GM20431 (cell line): ENCODE measurements at regions not wholly inside any gene's neighbourhood (a gene's known extent, or its start where the extent isn't known, plus 50 kb on each side); places are given as distances from the start of the nearest gene placed in this dataset.

Experiments used
- in situ Hi-C: fragments of 300-500 bp; cut with MseI, MboI; formaldehyde crosslinking; loops from one replicate; pipeline ENCODE4 v1.15.0; 2020; ENCODE audit warnings: low sequenced_read_pairs; ENCODE audit not compliant: unreplicated experiment

GRCh38 chr20:6942266-6942665 lies 174.8 kb downstream of the BMP2 start:
- in situ Hi-C loops: no loop called here

GRCh38 chr20:6944292-6944691 lies 176.8 kb downstream of the BMP2 start:
- in situ Hi-C loops: no loop called here

- in situ Hi-C loops: no loop called here
Measured at GRCh38 chr20:6953611-6954010, 186.1 kb downstream of the BMP2 start.

DNA sequence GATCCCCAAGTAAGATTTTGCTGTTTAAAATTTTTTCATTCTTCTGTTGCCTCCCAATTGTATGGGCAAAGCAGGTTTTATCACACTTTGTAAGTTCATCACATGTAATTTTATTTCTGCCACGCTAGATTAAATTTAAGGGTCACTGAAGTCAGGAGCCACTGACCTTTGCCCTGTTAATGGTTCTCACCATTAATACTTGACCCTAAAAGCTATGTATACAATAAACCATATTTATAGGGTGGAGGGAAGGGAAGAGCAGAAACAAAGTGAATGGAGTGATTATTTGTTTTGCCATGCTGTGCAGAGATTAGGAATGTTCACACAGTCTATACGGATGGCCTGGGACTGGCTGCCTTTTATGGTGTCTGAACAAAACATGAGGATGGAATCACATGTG lies 186.7 kb downstream of the BMP2 start:
- in situ Hi-C loops: no loop called here

GRCh38 chr20:6956056-6956455 lies 188.6 kb downstream of the BMP2 start:
- in situ Hi-C loops: no loop called here

- in situ Hi-C loops: no loop called here
Measured at GRCh38 chr20:6956574-6956973, 189.1 kb downstream of the BMP2 start.

GRCh38 chr20:6959900-6960312 lies 192.4 kb downstream of the BMP2 start:
- in situ Hi-C loops: no loop called here

DNA sequence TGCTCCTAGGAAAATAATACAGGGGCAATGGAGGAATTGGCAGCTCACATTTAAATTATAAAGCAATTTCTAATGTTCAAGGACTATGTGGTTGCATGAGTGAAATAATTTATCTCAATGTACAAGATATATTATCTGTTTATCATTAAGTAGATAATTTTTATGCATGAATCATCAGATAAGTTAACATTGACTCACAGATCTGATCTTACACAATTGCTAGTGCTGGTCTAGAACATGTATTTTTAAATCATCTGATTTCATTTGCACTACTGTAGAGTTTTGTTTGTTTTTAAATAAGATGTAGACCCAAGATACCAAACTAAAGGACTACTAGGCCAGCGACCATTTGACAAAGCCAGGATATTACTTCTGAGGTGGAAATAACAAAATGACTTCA lies 199.2 kb downstream of the BMP2 start:
- in situ Hi-C loops: no loop called here

GRCh38 chr20:6974838-6975237 lies 207.4 kb downstream of the BMP2 start:
- in situ Hi-C loops: no loop called here

GRCh38 chr20:6975311-6975710 lies 207.8 kb downstream of the BMP2 start:
- in situ Hi-C loops: no loop called here

DNA sequence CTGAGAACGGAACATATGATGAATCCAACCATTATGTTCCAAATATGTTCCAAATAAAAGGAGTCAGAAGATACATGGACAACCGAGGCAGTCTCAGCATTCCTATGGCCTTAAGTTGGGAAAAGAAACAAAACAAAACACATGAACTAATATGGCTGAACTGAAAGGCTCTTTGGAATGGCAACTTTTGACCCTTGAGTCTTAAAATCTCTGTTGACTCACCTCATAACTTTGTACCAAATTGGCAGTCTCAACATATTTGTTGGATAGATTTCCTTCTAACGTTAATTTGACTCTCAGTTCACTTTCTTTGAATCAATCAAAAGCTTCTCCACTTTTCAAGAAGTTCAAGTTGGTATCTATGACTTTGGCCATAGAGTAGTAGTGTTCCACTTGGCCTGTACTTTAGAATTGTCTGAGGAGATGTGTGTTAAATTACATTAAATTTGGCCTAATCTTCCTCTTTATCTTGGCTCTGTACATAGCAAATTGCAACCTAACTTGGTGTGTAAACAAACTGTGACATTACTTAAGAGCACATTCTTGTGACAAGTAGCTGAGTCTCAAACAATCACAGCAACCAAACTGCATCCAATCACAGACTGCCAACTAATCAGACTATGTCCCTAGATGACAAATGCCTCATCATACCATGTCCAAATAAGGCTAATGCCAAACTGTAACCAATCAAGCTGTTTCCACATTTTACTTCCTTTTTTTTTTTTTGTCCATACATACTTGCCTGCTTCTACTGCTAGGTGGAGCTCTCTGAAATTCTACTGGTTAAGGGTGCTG lies 208.8 kb downstream of the BMP2 start:
- in situ Hi-C loops: no loop called here

GRCh38 chr20:6979621-6980020 lies 212.1 kb downstream of the BMP2 start:
- in situ Hi-C loops: no loop called here

DNA sequence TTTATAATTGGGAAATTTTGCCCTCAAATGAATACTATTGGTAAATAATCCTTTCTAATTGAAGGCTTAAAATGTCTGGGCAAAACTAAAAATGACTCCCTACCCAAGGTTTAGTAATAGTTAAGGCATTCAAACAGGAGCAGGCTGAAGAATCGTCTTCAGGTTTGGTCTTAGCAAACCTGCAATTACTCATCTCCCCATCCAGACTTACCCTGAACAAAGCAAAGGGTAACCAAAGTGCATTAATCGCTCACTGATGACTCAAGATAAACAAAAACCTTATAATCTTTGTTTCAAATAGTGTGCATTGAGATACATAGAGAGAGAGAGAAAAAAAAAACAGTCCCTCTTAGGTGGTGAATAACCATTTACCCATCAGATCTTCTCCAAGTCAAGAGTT lies 225.5 kb downstream of the BMP2 start:
- in situ Hi-C loops: no loop called here

- in situ Hi-C loops: no loop called here
Measured at GRCh38 chr20:6993511-6993910, 226.0 kb downstream of the BMP2 start.

DNA sequence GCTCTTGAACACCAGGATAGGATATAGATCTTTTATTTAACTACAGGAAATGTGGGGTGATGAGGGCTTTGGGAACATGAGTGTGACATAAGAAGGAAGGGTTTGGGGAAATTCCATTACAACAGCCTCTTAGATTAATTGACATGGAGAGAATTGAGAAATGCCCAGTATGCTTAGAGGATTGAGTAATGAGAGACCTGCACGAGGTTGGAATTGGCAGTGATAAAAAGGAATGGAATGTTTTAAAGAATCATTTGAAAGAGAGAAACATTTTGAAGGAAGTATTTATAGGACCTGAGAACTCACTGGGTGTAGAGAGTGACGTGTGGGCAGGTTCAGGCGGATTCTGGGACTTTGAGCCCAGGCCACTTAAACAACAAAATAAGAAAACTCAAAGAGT lies 227.0 kb downstream of the BMP2 start:
- in situ Hi-C loops: no loop called here

- in situ Hi-C loops: no loop called here
Measured at GRCh38 chr20:6998909-6999308, 231.4 kb downstream of the BMP2 start.

- in situ Hi-C loops: no loop called here
Measured at GRCh38 chr20:6999381-6999780, 231.9 kb downstream of the BMP2 start.

GRCh38 chr20:7003598-7003997 lies 236.1 kb downstream of the BMP2 start:
- in situ Hi-C loops: no loop called here

DNA sequence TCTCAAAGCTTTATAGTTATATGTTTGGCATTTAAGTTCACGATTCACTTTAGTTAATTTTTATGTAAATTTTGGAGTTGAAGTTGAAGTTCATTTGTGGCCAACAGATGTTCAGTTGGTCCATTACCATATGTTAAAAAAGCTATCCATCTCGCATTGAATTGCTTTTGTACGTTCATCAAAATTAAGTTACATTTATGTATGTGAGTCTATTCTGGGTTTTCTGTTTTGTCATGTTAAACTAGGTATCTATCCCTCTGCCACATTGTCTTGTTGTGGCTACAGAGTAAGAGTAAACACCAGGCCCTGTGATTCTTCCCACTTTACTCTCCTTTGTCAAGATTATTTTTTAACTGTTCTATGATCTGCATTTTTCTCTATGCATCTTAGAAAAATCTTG lies 237.3 kb downstream of the BMP2 start:
- in situ Hi-C loops: no loop called here

DNA sequence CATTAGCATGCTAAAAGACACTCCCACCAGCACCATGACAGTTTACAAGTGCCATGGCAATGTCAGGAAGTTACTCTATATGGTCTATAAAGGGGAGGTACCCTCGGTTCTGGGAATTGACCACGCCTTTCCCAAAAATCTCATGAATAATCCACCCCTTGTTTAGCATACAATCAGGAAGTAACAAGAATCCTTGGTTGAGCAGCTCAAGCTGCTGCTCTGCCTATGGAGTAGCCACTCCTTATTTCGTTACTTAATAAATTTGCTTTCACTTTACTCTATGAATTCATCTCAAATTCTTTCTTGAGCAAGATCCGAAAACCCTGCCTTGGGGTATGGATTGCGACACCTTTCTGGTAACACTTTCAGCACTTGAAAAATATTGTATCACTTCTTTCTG lies 243.0 kb downstream of the BMP2 start:
- in situ Hi-C loops: no loop called here

GRCh38 chr20:7015257-7015656 lies 247.8 kb downstream of the BMP2 start:
- in situ Hi-C loops: no loop called here

DNA sequence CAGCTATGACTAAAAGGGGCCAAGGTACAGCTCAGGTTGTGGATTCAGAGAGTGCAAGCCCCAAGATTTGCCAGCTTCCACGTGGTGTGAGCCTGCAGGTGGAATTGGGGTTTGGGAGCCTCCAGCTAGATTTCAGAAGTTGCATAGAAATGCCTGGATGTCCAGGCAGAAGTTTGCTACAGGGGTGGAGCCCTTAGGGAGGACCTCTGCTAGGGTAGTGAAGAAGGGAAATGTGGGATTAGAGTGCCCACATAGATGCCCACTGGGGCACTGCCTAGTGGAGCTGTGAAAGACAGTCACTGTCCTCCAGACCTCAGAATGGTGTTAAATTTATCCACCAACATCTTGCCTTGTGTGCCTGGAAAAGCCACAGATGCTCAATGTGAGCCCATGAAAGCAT lies 255.1 kb downstream of the BMP2 start:
- in situ Hi-C loops: no loop called here
